Peyer's patch (tissue), 4 donors: ENCODE measurements at regions not wholly inside any gene's neighbourhood (a gene's known extent, or its start where the extent isn't known, plus 50 kb on each side); places are given as distances from the start of the nearest gene placed in this dataset.

Source experiments
- CTCF ChIP-seq, 6 experiments: fragments of 450-650 bp in 4 of 6; fragments of 200-600 bp in 2 of 6; sonication (generic) in 1 of 6; IDR thresholded peaks; one replicate each; pipeline ENCODE4 v1.5.1; 2017 to 2019; ENCODE audit warnings: antibody characterized with exemption in 6 of 6, mild to moderate bottlenecking in 3 of 6, moderate library complexity in 1 of 6
- POLR2A ChIP-seq, 2 donors: fragments of 450-650 bp; IDR thresholded peaks; one replicate each; pipeline ENCODE4 v1.5.1; 2017; ENCODE audit warnings: antibody characterized with exemption in 2 of 2, mild to moderate bottlenecking in 2 of 2, moderate library complexity in 2 of 2

GRCh38 chr1:147473733-147474049 lies 67.6 kb upstream of the BCL9 start:
- TF ChIP-seq CTCF (IDR thresholded peaks at IDR 0.05) (no peak), POLR2A (IDR thresholded peaks at IDR 0.05) (no peak)
